ENCODE measurements at regions not wholly inside any gene's neighbourhood (a gene's known extent, or its start where the extent isn't known, plus 50 kb on each side); places are given as distances from the start of the nearest gene placed in this dataset.

- DNase-seq: no peak
These were observed 142.0 kb upstream of the MCHR2 start for GRCh38 chr6:100135977-100136376.

- DNase-seq: no peak
These were observed 140.7 kb upstream of the MCHR2 start for GRCh38 chr6:100134703-100135102.

GRCh38 chr6:100134297-100134696 lies 140.3 kb upstream of the MCHR2 start:
- no peak for DNase-seq

- DNase-seq: no peak
These were observed 138.0 kb upstream of the MCHR2 start for GRCh38 chr6:100132005-100132404.

GRCh38 chr6:100130630-100131029 lies 136.6 kb upstream of the MCHR2 start:
- no peak for DNase-seq

- DNase-seq: no peak
These were observed 132.9 kb upstream of the MCHR2 start for GRCh38 chr6:100126790-100127484.

GRCh38 chr6:100121854-100122609 lies 128.0 kb upstream of the MCHR2 start:
- DNase-seq: no peak

- DNase-seq: no peak
These were observed 125.2 kb upstream of the MCHR2 start for GRCh38 chr6:100119261-100119660.

GRCh38 chr6:100118301-100118700 lies 124.3 kb upstream of the MCHR2 start:
- DNase-seq: no peak

- no peak for DNase-seq
These were observed 123.7 kb upstream of the MCHR2 start for GRCh38 chr6:100117680-100118079.

- peak; percentile 73 for DNase-seq
These were observed 122.6 kb upstream of the MCHR2 start for GRCh38 chr6:100116411-100117194.

- DNase-seq: no peak
These were observed 121.5 kb upstream of the MCHR2 start for GRCh38 chr6:100115407-100116101.

GRCh38 chr6:100112855-100113508 lies 119.0 kb upstream of the MCHR2 start:
- DNase-seq: no peak

GRCh38 chr6:100105919-100106529 lies 112.0 kb upstream of the MCHR2 start:
- no peak for DNase-seq

GRCh38 chr6:100105138-100105537 lies 111.1 kb upstream of the MCHR2 start:
- no peak for DNase-seq

GRCh38 chr6:100103931-100104330 lies 109.9 kb upstream of the MCHR2 start:
- no peak for DNase-seq

- DNase-seq: no peak
These were observed 109.2 kb upstream of the MCHR2 start for GRCh38 chr6:100103194-100103593.

- DNase-seq: no peak
These were observed 107.6 kb upstream of the MCHR2 start for GRCh38 chr6:100101644-100102043.

- no peak for DNase-seq
These were observed 106.8 kb upstream of the MCHR2 start for GRCh38 chr6:100100776-100101175.

- DNase-seq: no peak
These were observed 105.4 kb upstream of the MCHR2 start for GRCh38 chr6:100099189-100100074.

Measured in left kidney (tissue), 1 donor.